Stomach (tissue), 8 donors: ENCODE measurements at regions not wholly inside any gene's neighbourhood (a gene's known extent, or its start where the extent isn't known, plus 50 kb on each side); places are given as distances from the start of the nearest gene placed in this dataset.
"Not testable (repeated sequence)": the region's sequence is repeated elsewhere in the genome, so short reads cannot be mapped to it uniquely, and the experiment has no call there.

Source experiments
- DNase-seq, 2 donors: peaks; one replicate each; pipeline versions ENCODE4 v3.0.0 to v3.0.0-alpha.2; 2013 to 2019
- H3K27ac ChIP-seq, 5 donors: fragments of 200-600 bp in 4 of 5; sonication (generic) in 4 of 5; one replicate each; pipeline ENCODE4 v1.5.1; 2013 to 2019; ENCODE audit warnings: mild to moderate bottlenecking in 1 of 5, moderate library complexity in 1 of 5
- H3K27me3 ChIP-seq, 3 donors: fragments of 200-600 bp; sonication (generic); one replicate each; pipeline ENCODE4 v1.5.1; 2017 to 2019; ENCODE audit warnings: mixed run types in 1 of 3
- H3K36me3 ChIP-seq, 4 donors: fragments of 200-600 bp; sonication (generic); 1 replicate in 3 of 4; 2 replicates in 1 of 4; pipeline ENCODE4 v1.5.1; 2016 to 2019
- H3K4me1 ChIP-seq, 4 donors: fragments of 200-600 bp; sonication (generic); one replicate each; pipeline ENCODE4 v1.5.1; 2016 to 2019
- H3K4me3 ChIP-seq, 4 donors: fragments of 200-600 bp; sonication (generic) in 3 of 4; one replicate each; pipeline ENCODE4 v1.5.1; 2016 to 2019; ENCODE audit warnings: mild to moderate bottlenecking in 1 of 4
- H3K9me3 ChIP-seq, 4 donors: fragments of 200-600 bp; sonication (generic); one replicate each; pipeline ENCODE4 v1.5.1; 2016 to 2019
- CTCF ChIP-seq, 7 experiments: fragments of 450-650 bp in 4 of 7; fragments of 200-600 bp in 3 of 7; sonication (generic) in 3 of 7; IDR thresholded peaks; one replicate each; pipeline ENCODE4 v1.5.1; 2016 to 2019; ENCODE audit warnings: antibody characterized with exemption in 7 of 7, control low read depth in 2 of 7, mild to moderate bottlenecking in 1 of 7
- EP300 ChIP-seq: sonication (generic); formaldehyde crosslinking; IDR thresholded peaks from one replicate; pipeline ENCODE4 v1.6.1; 2017; ENCODE audit warnings: antibody characterized with exemption
- POLR2A ChIP-seq, 4 donors: fragments of 450-650 bp; IDR thresholded peaks; one replicate each; pipeline ENCODE4 v1.6.1; 2016; ENCODE audit warnings: antibody characterized with exemption in 4 of 4, control low read depth in 2 of 4, mild to moderate bottlenecking in 1 of 4, moderate library complexity in 1 of 4
- POLR2AphosphoS5 ChIP-seq, 3 donors: sonication (generic); formaldehyde crosslinking; IDR thresholded peaks; one replicate each; pipeline ENCODE4 v1.6.1; 2016; ENCODE audit warnings: antibody characterized with exemption in 3 of 3
- WGBS, 5 donors: extraction: QIAGEN DNeasy Blood & Tissue Kit in 3 of 5; methylation state at CpG; one replicate each; pipeline versions ENCODE4 v1.1.5 to v1.1.7; 2013 to 2018; 5-methylcytosine and 5-hydroxymethylcytosine counted together
- intact Hi-C: fragments of 100-400 bp; cut with DNase I; formaldehyde crosslinking; loops from one replicate; pipeline ENCODE4 v1.15.1; 2023; ENCODE audit warnings: low total_unique reads
- donor health status: healthy with polysubstance abuse.
- donor health status: Bipolar disorder and iron deficiency.
- donor health status: healthy.

- Histone ChIP-seq H3K27ac (no peak overlapping the region), H3K4me3 (no peak overlapping the region), H3K9me3 (no peaks in the 10 kb centered on the region), H3K4me1 (peaks cover 0 to 11% (median 0%) of the 10 kb centered on the region in 4 donors), H3K27me3 (peaks cover 0 to 64% (median 11%) of the 10 kb centered on the region in 3 donors), H3K36me3 (no peaks in the 10 kb centered on the region)
- DNase-seq: no peak
- no peak for TF ChIP-seq POLR2A (IDR thresholded peaks at IDR 0.05)
- no peak for TF ChIP-seq POLR2AphosphoS5 (IDR thresholded peaks at IDR 0.05)
- TF ChIP-seq EP300: no peak
- no peak for TF ChIP-seq CTCF (IDR thresholded peaks at IDR 0.05)
- intact Hi-C loops: no loop called here
- WGBS, 5 donors: 86 to 89% (median 86%) methylated on average over 13 of the region's 13 CpGs
Measured at GRCh38 chr12:131223791-131224225, 270.1 kb downstream of the ADGRD1 start.

DNA sequence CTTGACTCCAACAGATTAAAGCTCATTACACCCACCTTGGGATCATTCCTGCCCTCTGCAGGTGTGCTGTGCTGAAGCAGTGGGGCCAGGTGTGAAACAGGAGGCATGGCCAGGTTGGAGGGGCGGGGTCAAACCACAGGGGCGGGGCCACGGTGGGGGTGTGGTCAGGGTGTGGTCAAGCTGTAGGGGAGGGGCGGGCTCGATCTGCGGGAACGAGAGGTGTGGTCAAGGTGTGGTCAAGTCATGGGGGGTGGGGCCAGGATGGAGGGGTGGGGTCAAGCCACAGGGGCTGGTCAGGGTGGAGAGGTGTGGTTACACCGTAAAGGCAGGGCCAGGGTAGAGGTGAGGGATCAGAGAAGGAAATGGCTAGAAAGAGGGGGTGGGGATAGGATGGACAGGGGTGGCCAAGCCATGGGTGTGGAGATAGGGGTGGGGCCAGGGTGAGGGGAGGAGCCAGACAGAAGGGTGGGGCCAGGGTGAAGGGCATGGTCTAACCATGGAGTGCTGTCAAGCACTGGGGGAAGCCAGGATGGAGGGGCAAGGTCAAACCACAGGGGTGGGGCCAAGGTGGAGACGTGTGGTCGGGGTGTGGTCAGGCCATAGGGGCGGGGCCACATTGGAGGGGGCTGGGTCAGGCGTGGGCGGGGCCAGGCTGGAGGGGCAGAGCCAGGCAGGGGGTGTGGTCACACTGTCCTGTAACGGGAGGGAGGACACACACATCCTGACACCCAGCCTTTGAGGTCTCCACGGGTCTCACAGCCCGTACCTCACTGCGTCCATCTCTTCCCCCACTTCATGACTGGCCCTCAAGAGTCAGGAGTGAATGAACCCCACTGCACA lies 270.7 kb downstream of the ADGRD1 start:
- WGBS, 5 donors: 50 to 79% (median 63%) methylated on average over 8 to 11 of the region's 17 CpGs
- not testable (repeated sequence) for H3K9me3 ChIP-seq

DNA sequence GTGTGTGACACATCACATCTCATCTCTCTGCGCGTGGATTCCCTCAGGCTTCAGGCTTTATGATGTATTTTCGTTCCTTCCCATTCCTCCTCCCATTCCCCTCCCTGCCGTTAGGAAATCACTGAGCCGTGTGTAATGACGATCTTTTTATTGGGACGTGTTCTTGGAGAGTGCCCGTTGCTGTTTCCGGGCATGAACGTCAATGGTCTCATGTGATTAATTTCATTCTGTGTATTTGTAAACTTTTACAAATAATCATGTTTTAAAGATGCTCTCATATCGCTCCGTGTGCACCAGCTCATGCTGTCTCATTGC lies 271.3 kb downstream of the ADGRD1 start:
- Histone ChIP-seq H3K27me3 (peaks cover 0 to 64% (median 13%) of the 10 kb centered on the region in 3 donors), H3K4me1 (peaks cover 0 to 21% (median 0%) of the 10 kb centered on the region in 4 donors)
- H3K27ac ChIP-seq, H3K4me3 ChIP-seq, H3K9me3 ChIP-seq, intact Hi-C loops, DNase-seq, H3K36me3 ChIP-seq: not testable (repeated sequence)
- 76 to 86% (median 85%) methylated on average over 3 to 10 of the region's 12 CpGs; no CpG with 5 or more reads in 2 of the 5 donors for WGBS, 5 donors

More for the DNA sequence above, 270.7 kb downstream of the ADGRD1 start:
- intact Hi-C loops, DNase-seq, H3K27ac ChIP-seq, H3K4me3 ChIP-seq, H3K36me3 ChIP-seq: not testable (repeated sequence)
- H3K4me1 ChIP-seq: peaks cover 0 to 16% (median 0%) of the 10 kb centered on the region in 4 donors
- peaks cover 0 to 64% (median 8%) of the 10 kb centered on the region in 3 donors for H3K27me3 ChIP-seq

- intact Hi-C loops: no loop called here
- DNase-seq: no peak
Measured at GRCh38 chr12:131226345-131227265, 272.9 kb downstream of the ADGRD1 start.

GRCh38 chr12:131227641-131228040 lies 273.9 kb downstream of the ADGRD1 start:
- intact Hi-C loops, H3K27ac ChIP-seq, H3K36me3 ChIP-seq, H3K4me3 ChIP-seq, H3K9me3 ChIP-seq, DNase-seq: not testable (repeated sequence)
- WGBS, 5 donors: 96 to 100% (median 98%) methylated on average over 7 to 20 of the region's 22 CpGs
- Histone ChIP-seq H3K27me3 (peaks cover 0 to 52% (median 14%) of the 10 kb centered on the region in 3 donors), H3K4me1 (peaks cover 0 to 21% (median 0%) of the 10 kb centered on the region in 4 donors)

More at GRCh38 chr12:131226345-131227265, 272.9 kb downstream of the ADGRD1 start:
- no peaks in the 10 kb centered on the region for H3K9me3 ChIP-seq
- WGBS, 5 donors: 67 to 80% (median 73%) methylated on average over 8 to 12 of the region's 12 CpGs
- peaks cover 0 to 60% (median 14%) of the 10 kb centered on the region in 3 donors for H3K27me3 ChIP-seq
- no peak overlapping the region for H3K4me3 ChIP-seq
- peaks cover 0 to 27% (median 0%) of the 10 kb centered on the region in 4 donors for H3K4me1 ChIP-seq
- H3K27ac ChIP-seq: no peak overlapping the region
- H3K36me3 ChIP-seq: no peaks in the 10 kb centered on the region
- no peak for TF ChIP-seq POLR2AphosphoS5 (IDR thresholded peaks at IDR 0.05)
- no peak for TF ChIP-seq CTCF (IDR thresholded peaks at IDR 0.05)
- TF ChIP-seq EP300: no peak
- no peak for TF ChIP-seq POLR2A (IDR thresholded peaks at IDR 0.05)

GRCh38 chr12:131229079-131229425 lies 275.3 kb downstream of the ADGRD1 start:
- H3K36me3 ChIP-seq, DNase-seq, H3K27ac ChIP-seq, H3K9me3 ChIP-seq, H3K4me3 ChIP-seq, intact Hi-C loops: not testable (repeated sequence)
- peaks cover 0 to 42% (median 11%) of the 10 kb centered on the region in 3 donors for H3K27me3 ChIP-seq
- WGBS, 5 donors: 61 to 85% (median 76%) methylated on average over 3 to 7 of the region's 7 CpGs
- peaks cover 0 to 21% (median 0%) of the 10 kb centered on the region in 4 donors for H3K4me1 ChIP-seq
